SK-N-MC (cell line): ENCODE measurements at regions not wholly inside any gene's neighbourhood (a gene's known extent, or its start where the extent isn't known, plus 50 kb on each side); places are given as distances from the start of the nearest gene placed in this dataset.

Experiments used
- DNase-seq: peaks from one replicate; pipeline ENCODE4 v3.0.0-alpha.2; 2011; ENCODE audit warnings: low read depth, low spot score
- H3K27ac ChIP-seq: fragments of 200-600 bp; sonication (generic); 2 replicates; pipeline ENCODE4 v1.5.1; 2016; ENCODE audit warnings: mixed run types
- H3K36me3 ChIP-seq: fragments of 200-600 bp; sonication (generic); 2 replicates; pipeline ENCODE4 v1.6.1; 2017; ENCODE audit warnings: antibody characterized with exemption, low read length, mixed read lengths; ENCODE audit not compliant: insufficient read depth
- H3K4me3 ChIP-seq: fragments of 200-600 bp; sonication (generic); 2 replicates; pipeline ENCODE4 v1.5.1; 2016
- H3K9ac ChIP-seq: fragments of 200-600 bp; sonication (generic); 2 replicates; pipeline ENCODE4 v1.8.0; 2017; ENCODE audit warnings: mixed run types, mixed read lengths; ENCODE audit not compliant: insufficient read length
- H3K9me3 ChIP-seq: fragments of 200-600 bp; sonication (generic); 2 replicates; pipeline ENCODE4 v1.6.1; 2017; ENCODE audit warnings: low read depth, mild to moderate bottlenecking, antibody characterized with exemption, low read length, moderate library complexity, mixed read lengths
- EZH2 ChIP-seq: fragments of 200-600 bp; sonication (generic); IDR thresholded peaks from one replicate; pipeline ENCODE4 v1.6.1; 2017; ENCODE audit warnings: antibody characterized with exemption
- FOXP2 ChIP-seq: optimal IDR thresholded peaks from 2 replicates; pipeline ENCODE3; 2011; ENCODE audit warnings: mild to moderate bottlenecking, moderate library complexity; ENCODE audit not compliant: insufficient read depth; ENCODE audit errors: extremely low read length, control extremely low read depth
- POLR2AphosphoS5 ChIP-seq: IDR thresholded peaks from 2 replicates; pipeline ENCODE4 v1.6.1; 2012; ENCODE audit warnings: mild to moderate bottlenecking, low read depth, low read length, borderline replicate concordance

DNA sequence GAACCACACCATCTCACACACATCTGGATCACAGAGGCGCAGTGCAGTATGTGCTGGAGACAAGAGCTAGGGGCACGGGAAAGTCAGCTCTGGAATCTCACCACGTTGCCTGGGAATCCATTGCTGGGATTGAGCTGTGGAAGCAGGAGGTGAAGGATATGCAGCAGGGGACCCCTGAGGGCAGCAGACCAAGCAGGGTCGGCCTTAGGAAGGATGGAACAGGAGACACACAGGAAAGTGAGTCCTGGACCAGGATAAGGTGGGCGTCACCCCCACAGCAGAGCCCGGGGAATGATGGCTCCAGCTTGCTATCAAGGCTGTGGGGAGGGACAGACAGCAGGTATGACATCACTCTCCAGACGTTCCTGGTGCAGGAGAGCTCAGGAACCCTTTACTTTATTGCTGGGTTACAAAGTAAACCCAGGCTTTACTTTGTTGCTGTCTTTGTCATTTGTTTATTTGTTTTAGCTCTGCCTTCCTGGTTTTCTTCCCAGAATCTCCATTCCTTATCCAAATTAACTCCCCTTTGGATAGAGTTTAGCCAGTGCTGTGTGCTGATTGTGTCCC is 329.8 kb upstream of the MYT1L start:
- no peak for TF ChIP-seq POLR2AphosphoS5
- no peak for TF ChIP-seq FOXP2
- TF ChIP-seq EZH2: no peak
- no peaks in the 10 kb centered on the region for H3K9me3 ChIP-seq
- no peak for DNase-seq
- H3K9ac ChIP-seq: no peak overlapping the region
- H3K36me3 ChIP-seq: no peaks in the 10 kb centered on the region
- H3K4me3 ChIP-seq: no peak overlapping the region
- H3K27ac ChIP-seq: no peak overlapping the region

DNA sequence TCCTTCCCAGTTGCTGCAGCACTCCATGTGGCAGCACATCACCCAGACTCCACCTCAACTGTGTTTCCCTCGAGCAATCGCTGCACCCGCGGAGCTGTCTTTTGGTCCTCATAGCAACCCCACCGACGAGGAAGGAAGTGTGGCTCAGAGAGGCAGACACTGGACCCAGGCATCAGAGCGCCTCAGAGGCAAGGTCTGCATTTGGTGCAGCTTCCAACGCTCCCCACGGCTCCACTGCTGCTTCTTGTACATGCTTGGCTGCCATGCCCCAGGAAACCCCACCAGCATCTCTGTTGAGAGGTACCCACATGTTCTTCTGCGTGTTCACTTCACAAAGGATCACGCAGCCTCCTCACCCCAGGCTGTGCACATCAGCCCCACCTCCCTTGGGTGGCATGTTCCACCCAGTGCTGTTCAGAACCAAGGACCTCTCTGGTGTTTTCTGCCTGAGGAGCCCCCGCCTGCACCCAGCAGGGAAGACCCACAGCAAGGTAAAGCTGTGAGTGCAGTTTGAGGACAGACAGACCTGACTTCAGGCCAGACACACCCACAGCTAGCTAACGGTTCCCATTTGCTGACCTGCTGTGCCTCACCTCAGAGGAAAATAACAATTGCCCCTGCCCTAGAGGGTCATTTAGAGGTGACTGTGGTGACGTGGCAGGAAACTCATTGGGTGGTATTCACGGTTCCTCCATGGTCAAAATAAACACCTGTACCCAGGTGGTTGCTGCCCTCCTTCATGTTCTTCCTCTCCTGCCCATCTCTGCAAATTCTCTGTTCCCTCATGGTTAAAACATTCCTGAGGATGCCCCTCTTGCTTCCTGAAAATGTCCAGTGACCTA is 326.3 kb upstream of the MYT1L start:
- no peak overlapping the region for H3K9ac ChIP-seq
- DNase-seq: no peak
- no peak overlapping the region for H3K4me3 ChIP-seq
- no peaks in the 10 kb centered on the region for H3K36me3 ChIP-seq
- TF ChIP-seq POLR2AphosphoS5 (no peak), EZH2 (no peak), FOXP2 (no peak)
- H3K27ac ChIP-seq: no peak overlapping the region
- no peaks in the 10 kb centered on the region for H3K9me3 ChIP-seq

DNA sequence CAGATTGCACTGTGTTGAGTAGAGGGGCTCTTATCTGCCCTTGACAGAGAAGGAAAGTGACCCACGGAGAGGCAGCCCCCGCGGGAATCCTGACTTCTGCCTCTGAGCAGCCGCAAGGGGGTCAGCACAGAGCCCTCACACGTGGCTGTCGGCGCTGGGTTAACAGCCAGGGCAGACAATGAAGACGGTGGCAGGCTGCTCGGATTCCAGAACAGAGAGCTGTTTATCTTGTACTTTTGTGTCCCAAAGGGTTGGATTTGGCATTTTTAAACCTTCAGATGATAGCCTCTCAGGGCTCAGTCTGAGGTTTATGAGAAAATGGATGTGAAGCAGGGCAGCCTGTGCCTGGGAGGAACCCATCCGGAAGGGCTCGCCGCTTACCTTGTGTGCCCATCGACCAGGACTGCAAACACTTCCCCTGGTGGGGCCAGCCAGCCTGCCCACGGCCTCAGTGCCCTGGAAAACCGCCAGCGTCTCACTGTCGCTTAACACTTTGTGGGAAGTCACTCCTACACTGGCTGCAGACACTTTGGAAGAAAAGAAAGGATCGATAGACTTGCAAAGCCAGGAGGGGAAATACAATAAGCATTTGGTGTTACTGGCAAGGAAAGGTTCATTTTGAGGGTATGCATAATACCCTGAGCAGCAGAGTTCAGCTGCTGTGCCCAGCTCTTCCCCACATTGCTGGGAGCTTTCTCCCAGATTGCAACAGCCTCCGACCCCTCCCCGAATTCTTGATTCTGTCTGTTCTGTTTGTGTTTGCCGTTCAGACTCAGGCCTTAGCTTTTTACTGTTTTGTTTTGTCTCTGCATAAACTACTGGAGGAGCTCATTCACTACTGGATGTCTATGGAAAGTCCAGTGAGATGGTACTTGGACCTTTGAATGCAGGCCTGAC is 325.3 kb upstream of the MYT1L start:
- Histone ChIP-seq H3K9me3 (no peaks in the 10 kb centered on the region), H3K27ac (no peak overlapping the region), H3K36me3 (no peaks in the 10 kb centered on the region), H3K4me3 (no peak overlapping the region), H3K9ac (no peak overlapping the region)
- TF ChIP-seq POLR2AphosphoS5: no peak
- TF ChIP-seq FOXP2: no peak
- TF ChIP-seq EZH2: no peak
- DNase-seq: no peak

DNA sequence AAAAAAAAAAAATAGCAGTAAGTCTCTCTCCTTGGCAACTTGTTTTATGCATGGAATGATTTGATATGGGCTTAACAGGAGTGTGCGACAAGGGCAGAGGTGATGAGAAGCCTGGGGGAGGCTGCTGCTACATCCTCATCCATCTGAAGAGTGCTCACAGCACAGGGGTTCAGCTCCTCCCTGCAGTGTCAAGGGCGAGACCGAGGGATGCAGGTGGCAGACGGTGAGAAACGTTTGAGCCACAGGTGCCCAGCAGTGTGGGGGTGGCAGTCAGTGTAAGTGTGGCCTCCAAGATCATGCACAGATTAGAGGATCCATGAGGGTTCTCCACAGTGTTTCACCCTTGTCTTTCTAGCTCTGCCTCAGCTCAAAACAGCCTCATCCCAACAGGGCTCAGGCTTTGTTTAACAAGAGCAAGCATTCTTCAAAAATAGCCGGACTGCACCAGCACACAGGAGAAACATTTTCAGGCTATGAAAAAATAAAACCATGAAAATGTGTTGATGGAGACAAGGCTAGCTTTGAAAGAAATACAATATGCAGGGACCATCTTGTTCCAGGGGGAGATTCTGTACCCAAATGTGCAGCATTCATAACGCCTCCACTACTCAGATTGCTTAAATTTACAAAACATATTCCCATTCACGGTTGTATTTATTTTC is 324.5 kb upstream of the MYT1L start:
- no peak for DNase-seq
- Histone ChIP-seq H3K4me3 (no peak overlapping the region), H3K9ac (no peak overlapping the region), H3K27ac (no peak overlapping the region), H3K36me3 (no peaks in the 10 kb centered on the region), H3K9me3 (no peaks in the 10 kb centered on the region)
- no peak for TF ChIP-seq EZH2
- TF ChIP-seq POLR2AphosphoS5: no peak
- no peak for TF ChIP-seq FOXP2

DNA sequence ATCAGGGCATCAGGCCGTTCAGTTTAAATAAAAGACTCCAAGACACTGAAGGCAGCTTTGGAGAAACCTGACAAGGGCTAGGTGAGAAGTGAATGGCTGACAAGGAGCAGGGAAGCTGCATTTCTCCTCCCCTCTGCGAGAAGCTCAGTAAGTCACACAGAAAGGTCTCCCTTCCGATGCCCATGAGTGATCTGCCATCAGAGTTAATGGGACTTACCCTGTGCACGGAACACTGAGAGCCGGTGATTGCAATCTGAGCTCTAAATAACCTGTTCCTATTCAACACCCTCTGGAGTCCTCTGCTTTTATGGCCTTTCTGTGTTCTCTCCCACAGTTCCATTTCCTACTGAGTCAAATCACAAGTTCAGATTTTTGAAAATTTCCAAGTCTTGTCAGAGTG is 322.2 kb upstream of the MYT1L start:
- Histone ChIP-seq H3K9ac (no peak overlapping the region), H3K4me3 (no peak overlapping the region), H3K36me3 (no peaks in the 10 kb centered on the region), H3K27ac (no peak overlapping the region), H3K9me3 (no peaks in the 10 kb centered on the region)
- no peak for TF ChIP-seq POLR2AphosphoS5
- TF ChIP-seq EZH2: no peak
- TF ChIP-seq FOXP2: no peak
- no peak for DNase-seq

DNA sequence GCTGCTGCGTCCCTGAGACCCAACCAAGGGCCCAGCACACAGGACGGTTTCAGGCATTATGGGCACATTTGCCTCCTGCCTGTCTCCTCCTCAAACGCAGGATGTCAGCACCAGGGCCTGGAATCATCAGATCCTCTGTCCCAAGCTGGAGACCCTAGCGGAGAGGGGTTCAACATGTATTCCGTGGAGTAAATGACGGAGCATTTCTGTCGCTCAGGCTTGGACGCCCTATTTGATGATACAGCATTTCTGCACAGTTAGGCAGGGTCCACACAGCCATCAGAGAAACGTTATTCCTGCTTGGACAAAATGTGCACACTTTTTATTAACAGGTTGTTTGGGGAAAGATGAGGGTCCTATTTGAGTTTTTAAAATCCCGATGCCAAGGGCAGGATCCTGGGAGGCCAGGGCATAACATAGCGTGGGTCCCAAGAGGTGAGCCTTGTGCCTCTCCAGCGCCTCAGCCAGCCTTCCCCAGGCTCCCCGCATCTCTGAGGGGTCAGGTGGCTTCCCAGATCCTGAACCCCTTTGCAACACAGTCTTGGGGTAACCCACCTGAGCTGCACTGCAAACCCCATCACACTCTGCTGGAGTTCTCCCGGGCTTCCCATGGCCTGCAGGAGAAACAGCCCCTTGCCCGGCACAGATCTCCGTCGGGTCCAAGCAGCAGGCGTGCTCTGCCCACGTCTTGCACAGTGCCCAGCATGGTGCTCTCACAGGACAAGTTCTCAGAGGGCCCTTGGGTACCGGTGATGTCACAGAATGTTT is 319.7 kb upstream of the MYT1L start:
- Histone ChIP-seq H3K27ac (no peak overlapping the region), H3K36me3 (no peaks in the 10 kb centered on the region), H3K4me3 (no peak overlapping the region), H3K9ac (no peak overlapping the region), H3K9me3 (no peaks in the 10 kb centered on the region)
- TF ChIP-seq FOXP2: no peak
- no peak for TF ChIP-seq POLR2AphosphoS5
- no peak for TF ChIP-seq EZH2
- no peak for DNase-seq

DNA sequence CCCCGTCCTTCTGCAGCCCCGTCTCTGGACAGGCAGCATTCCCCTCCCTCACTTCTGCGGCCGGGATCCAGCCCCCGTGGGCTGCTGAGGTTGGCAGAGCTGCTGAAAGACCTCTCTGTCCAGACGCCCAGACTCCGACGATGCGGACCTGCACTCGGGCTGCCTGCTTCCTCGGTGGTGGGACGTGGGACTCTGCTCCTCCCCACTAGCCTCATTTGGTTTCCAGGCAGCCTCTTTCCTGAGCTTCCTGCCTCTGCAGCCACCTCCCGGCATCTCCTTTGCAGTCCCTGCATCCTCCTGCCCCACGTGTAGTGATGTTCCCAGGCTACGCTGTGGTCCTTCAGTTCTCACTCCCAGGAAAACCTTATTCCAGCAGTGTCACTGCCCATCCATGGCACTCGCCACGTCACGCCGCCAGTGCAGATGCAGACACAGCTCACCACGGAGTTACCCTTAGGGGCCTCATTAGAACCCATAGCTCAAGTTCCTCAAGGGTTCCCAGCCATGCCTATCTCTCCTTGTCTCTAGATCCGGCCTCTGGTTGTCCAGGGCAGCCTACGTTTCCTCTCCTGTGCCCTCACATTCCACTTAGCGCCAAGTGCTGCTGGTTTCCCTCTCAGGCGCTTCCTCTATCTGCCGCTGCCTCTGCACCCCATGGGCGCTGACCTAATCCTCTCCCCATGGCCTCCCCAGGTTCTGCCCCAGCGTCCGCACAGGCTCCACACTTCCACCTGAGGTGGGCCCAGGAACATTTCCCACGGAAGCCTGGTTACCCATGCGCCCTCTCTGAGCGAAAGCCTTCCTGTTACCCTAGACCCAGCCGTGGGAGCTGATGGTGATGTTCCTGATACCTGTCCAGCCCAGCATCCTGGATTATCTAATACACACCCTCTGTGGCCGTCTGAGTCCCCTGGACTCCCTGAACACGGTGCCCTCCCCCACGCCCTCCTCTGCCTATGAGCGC is 318.3 kb upstream of the MYT1L start:
- H3K9ac ChIP-seq: no peak overlapping the region
- no peak for DNase-seq
- no peaks in the 10 kb centered on the region for H3K9me3 ChIP-seq
- H3K4me3 ChIP-seq: no peak overlapping the region
- H3K27ac ChIP-seq: no peak overlapping the region
- no peaks in the 10 kb centered on the region for H3K36me3 ChIP-seq
- no peak for TF ChIP-seq EZH2
- TF ChIP-seq FOXP2: no peak
- no peak for TF ChIP-seq POLR2AphosphoS5
